ENCODE measurements at regions not wholly inside any gene's neighbourhood (a gene's known extent, or its start where the extent isn't known, plus 50 kb on each side); places are given as distances from the start of the nearest gene placed in this dataset.

- no peaks in the 10 kb centered on the region for H3K9me3 ChIP-seq (ENCODE audit: control insufficient read depth, low read depth, low read length)
- H3K56ac ChIP-seq (ENCODE audit: insufficient read length, low read depth, low read length), result no peak overlapping the region
- H4K91ac ChIP-seq (ENCODE audit: insufficient read length, low read depth, low read length), result no peak overlapping the region
- no peaks in the 10 kb centered on the region for H3K9me3 Mint-ChIP-seq
- H3T11ph ChIP-seq (ENCODE audit: low read length), result no peak overlapping the region
- TF ChIP-seq CTCF (conservative IDR thresholded peaks at IDR 0.05), result no peak
- no peak overlapping the region for H3K14ac ChIP-seq (ENCODE audit: insufficient read depth, low read length)
- no peak overlapping the region for H3K18ac ChIP-seq (ENCODE audit: insufficient read length, low read depth, low read length)
- H3K27ac Mint-ChIP-seq, result no peak overlapping the region
- no peaks in the 10 kb centered on the region for H3K36me3 Mint-ChIP-seq (ENCODE audit: insufficient read depth in 1 of 3, low read depth in 3 of 3)
- no peak overlapping the region for H3K4ac ChIP-seq (ENCODE audit: low read depth, low read length)
- no peak overlapping the region for H2AK5ac ChIP-seq (ENCODE audit: insufficient read length, low read length)
- no peak overlapping the region for H4K5ac ChIP-seq (ENCODE audit: insufficient read length, low read depth, low read length)
- no peaks in the 10 kb centered on the region for H3K27me3 ChIP-seq (ENCODE audit: insufficient read depth, low read length)
- no peaks in the 10 kb centered on the region for H3K4me1 ChIP-seq (ENCODE audit: insufficient read depth, low read length)
- DNase-seq, result no peak
- H3K79me2 ChIP-seq (ENCODE audit: insufficient read depth, low read length), result no peaks in the 10 kb centered on the region
- H3K79me1 ChIP-seq (ENCODE audit: insufficient read depth, low read depth, low read length, poor library complexity, severe bottlenecking), result no peaks in the 10 kb centered on the region
- H2BK120ac ChIP-seq (ENCODE audit: low read depth, low read length, poor library complexity, severe bottlenecking), result no peak overlapping the region
- H2BK5ac ChIP-seq (ENCODE audit: insufficient read length, low read length), result no peak overlapping the region
- H3K4me2 ChIP-seq (ENCODE audit: insufficient read depth, insufficient read length, low read length), result no peak overlapping the region
- H2BK12ac ChIP-seq (ENCODE audit: insufficient read length, low read depth, low read length), result no peak overlapping the region
- H2AFZ ChIP-seq (ENCODE audit: low read length), result no peak overlapping the region
- H3K27me3 Mint-ChIP-seq (ENCODE audit: low read depth), result peaks cover 7% of the 10 kb centered on the region
- H4K20me1 ChIP-seq (ENCODE audit: control insufficient read depth, insufficient read depth, insufficient read length), result no peaks in the 10 kb centered on the region
- H3K23me2 ChIP-seq (ENCODE audit: insufficient read length, low read depth, low read length, poor library complexity, severe bottlenecking), result no peaks in the 10 kb centered on the region
- no peak overlapping the region for H3K4me3 Mint-ChIP-seq
- no peak overlapping the region for H3K27ac ChIP-seq (ENCODE audit: insufficient read length, low read depth, low read length)
- H2BK15ac ChIP-seq (ENCODE audit: low read depth, low read length), result no peak overlapping the region
- no peak overlapping the region for H3K9ac ChIP-seq (ENCODE audit: extremely low read depth, insufficient read length, low read length)
- no peak overlapping the region for H4K8ac ChIP-seq (replicated peaks; ENCODE audit: insufficient read length, low read depth, low read length)
- no peak overlapping the region for H2BK20ac ChIP-seq (ENCODE audit: low read depth, low read length, poor library complexity, severe bottlenecking)
- no CpG with 5 or more reads among the region's 5 CpGs for WGBS (ENCODE audit: extremely low coverage, insufficient read length, low lambda C conversion rate)
- peaks cover 0 to 9% of the 10 kb centered on the region in 2 experiments; a peak in 3 of 4 replicates for H3K4me1 Mint-ChIP-seq
- H3K23ac ChIP-seq (ENCODE audit: insufficient read length, low read depth, low read length), result no peak overlapping the region
Measured at GRCh38 chr1:203564024-203564423, 62.6 kb upstream of the ATP2B4 start.

Data from H9 (cell line).